ENCODE measurements at regions not wholly inside any gene's neighbourhood (a gene's known extent, or its start where the extent isn't known, plus 50 kb on each side); places are given as distances from the start of the nearest gene placed in this dataset.

- TF ChIP-seq CTCF (IDR thresholded peaks at IDR 0.05) (no peak), POLR2A (IDR thresholded peaks at IDR 0.05) (no peak)
Observed at GRCh38 chr6:81929828-81930227, 177.3 kb upstream of the TENT5A start.
